DMS53 (cell line): ENCODE measurements at regions not wholly inside any gene's neighbourhood (a gene's known extent, or its start where the extent isn't known, plus 50 kb on each side); places are given as distances from the start of the nearest gene placed in this dataset.
A peak's percentile ranks its signal among the peaks of the same experiment; 100 is the strongest.

Experiments used
- DNase-seq: peaks from one replicate; lab custom pipeline; 2025; lab: John Stamatoyannopoulos, UW

DNA sequence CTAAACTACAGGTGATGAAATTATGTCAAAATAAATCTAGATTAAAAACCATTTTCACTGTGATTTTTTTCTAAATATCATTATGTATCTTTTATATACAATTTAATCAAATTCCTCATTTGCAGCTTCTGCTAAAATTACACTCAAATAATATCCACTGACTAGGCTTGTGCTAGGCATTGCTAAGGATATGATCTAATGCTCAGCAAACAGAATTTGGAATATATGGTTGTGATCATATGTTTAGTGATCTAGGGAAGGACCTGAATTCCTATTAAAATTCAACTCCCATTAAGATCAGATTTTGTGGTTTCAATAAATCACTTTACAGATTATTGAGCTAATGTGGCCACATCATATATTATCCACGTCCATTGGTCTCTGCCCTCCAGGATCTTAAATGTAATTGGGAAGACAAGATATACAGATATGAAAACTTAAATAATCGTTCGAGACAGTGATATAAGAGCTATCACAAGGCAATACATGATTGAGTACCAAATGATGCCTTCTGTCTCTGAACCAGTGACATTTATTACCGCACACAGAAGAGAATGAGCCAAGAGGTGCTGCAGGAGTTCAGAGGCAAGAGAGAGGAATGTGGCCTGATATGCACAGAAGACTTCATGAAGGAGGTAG lies 206.0 kb upstream of the RPS6KA3 start:
- DNase-seq = no peak

DNA sequence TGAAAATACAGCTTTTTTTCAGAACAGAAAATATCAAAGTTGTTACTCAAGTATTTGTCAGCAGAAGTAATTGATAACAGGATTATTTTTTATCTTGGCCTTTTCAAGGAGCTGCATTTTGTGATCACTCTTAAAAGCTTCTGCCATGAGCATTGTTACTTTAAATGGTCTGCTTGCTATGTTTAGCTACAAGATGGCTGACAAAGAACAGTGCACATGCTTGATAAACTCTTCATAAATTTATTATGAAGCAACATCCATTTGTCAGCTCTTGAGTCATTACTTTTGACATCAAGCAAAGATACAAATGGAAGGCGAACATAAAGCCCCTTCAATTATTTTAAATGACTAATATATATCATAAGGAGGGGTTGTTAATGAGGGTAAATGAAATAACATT lies 205.4 kb upstream of the RPS6KA3 start:
- no peak for DNase-seq

DNA sequence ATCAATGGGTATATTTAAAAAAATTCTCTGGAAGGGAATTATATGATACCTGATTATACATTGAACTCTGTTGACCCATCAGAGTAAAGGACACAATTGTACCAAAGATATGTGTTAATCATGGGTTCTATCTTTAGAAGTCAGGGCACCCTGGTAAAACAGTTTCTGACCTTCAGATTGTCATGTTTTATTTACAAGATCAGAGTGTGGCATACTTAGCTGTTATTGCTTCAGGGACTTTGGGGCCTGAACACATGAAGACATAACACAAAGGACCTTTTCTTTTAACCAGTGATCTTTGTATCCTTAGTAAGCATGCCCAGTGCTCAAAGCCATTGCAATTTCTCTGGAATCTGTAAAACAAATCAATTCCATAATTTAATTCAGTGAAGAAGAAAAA lies 204.8 kb upstream of the RPS6KA3 start:
- DNase-seq = no peak

DNA sequence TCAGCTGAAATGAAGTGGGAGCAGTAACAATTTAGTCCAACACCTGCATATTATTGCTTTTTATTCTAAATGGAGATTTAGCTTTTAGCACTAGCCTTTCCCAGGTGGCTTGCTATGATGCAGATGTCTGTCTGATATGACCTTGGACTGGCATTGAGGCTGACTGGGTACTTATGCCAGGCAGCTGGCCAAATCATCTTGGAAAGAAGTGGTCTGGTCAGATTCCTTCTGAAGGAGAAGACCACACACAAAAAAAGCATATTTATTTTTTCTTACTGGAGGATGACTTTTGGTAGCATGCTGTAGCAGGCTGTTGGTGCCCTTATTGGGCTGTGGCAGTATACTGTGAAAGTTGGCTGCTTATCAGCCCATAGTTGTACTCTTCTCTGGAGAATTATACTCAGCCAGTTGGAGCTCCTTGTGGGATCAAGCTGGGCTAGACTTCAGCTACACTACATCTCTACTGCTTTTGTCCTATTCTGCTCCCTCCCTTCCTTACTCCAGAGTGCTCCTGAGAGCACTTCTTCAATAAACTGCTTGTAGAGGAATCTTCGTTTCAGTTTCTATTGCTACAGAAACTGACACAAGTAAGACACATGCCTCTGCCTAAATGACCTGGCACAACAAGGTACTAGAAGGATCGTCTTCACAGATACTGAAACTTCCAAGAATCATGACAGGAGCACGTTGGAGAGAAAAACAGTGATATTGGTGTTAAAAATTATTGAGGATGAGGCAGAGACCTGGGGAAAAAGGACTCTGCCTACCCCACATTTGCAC lies 196.8 kb upstream of the RPS6KA3 start:
- DNase-seq = peak; percentile 59

DNA sequence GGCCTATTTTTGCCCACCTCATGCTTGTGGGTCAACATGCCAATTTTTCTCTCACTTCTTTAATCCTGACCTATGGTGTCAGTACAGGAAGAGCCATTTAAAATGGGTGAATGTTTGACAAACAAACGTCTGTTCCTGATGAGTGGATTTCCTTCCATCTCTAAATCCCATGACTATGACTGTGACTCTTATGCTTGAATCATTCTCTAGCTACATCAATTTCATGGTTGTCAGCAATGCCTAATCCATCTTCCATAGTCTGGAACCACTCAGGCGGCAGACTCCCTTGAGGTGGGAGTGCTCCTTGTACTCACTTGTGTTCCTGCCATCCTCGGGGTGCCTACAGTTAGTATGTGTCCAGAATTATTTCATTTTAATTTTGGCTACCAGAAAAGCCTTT lies 194.9 kb upstream of the RPS6KA3 start:
- DNase-seq = peak; percentile 83

DNA sequence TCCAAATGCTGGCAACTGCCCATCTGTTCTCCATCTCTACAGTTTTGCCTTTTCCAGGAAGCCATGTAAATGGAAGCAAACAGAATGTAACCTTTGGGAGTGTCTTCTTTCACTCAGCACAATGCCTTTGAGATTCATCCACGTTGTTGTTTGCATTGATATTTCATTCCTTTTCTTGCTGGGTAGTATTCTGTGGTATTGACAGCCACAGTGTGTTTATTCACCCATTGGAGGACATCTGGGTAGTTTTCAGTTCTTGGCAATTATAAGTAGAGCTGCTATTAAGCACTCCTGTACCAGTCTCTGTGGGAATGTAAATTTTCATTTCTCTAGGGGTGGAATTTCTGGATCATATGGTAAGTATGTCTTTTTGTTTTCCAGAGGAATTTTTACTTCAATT lies 194.3 kb upstream of the RPS6KA3 start:
- peak; percentile 34 for DNase-seq

DNA sequence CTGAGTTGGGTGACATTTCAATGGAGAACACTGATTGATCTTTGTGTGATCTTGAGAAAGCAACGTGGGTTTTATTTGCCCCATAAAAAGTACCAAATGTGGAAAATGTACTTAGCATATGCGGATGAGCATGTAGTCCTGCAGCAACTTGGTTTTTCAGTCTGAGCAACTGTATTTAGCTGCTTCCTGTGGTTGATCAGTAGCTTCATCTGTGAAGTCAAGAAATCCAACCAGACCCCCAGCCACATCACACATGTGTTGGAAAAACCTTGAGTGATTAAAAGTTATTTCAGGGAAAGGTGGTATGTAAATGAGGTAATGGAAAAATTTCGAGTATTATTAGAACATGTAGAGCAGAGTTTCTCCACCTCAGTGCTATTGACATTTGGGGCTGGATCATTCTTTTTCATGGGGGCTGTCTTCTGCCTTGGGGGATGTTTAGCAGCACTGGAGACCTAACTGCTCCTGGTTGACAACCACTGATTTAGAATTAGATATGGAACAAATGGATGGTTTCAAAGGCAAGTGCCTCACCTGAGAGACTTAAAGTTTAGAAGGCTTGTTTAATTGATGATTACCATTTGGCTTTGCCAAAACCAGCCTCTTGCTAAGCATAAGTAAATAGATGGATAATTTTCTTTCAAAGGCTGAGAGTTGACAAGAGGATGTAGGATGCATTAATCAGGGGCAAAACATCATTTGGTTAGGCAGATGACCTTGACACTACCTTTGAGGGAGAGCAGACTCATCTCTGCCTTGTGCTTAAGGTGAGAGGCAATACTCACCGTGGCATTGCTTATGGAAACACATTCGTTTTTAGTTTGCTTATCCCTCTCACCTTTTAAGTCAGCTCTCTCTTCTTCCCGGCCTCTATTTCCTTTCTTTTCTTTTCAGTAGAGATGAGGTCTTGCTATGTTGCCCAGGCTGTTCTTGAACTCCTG lies 193.0 kb upstream of the RPS6KA3 start:
- no peak for DNase-seq

DNA sequence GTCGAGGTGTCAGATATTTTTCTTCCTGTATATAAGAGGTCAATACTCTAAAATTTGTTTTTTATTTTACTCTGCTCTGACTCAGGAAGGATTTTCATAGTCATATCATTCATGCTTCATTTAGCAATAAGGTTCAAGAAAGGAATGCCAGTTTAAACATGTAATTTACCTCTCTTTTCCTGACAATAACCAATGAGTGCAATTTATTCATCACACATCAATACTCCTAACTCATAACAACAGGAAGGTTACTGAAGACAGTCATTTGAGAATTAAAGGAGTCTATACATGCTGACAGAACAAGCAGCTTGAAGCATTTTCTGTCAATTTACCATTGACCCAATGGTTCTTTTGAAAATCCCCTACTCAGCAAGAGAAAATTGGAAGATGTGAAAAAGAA lies 190.3 kb upstream of the RPS6KA3 start:
- no peak for DNase-seq

DNA sequence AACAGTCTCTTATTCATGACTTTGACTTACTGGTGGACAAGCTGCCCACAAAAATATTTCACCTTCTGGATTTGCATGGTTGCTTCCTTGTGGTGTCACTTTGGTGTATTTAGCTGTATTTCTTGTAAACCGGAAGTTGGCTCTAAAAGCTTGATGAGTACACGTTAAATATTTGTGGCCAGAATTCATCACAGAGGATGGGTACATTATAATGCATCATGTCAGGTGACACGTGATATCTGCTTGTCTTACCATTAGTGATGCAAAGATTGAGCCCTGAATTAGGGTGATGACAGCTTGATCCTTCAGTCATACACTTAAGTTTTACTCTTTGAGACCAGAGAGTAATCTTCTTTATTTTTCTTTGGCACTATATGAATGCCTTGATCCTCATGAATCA lies 188.3 kb upstream of the RPS6KA3 start:
- DNase-seq = no peak

DNA sequence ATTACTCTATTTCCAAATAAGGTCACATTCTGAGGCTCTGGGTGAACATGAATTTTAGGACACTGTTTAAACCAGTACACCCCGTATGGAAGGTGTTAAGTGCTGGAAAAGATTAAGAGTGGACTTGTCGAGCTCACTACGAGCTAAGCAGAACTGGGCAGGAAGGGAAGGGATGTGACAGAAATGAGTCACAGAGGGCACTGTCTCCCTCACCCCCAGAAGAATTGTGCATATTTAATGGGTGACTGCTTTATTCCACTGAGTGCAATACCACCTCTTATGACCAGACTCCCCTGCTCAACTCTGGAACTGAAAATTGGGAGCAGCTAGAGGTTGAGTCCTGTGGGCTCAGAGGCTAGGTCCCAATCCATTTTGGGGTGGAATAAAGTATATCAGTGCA lies 187.4 kb upstream of the RPS6KA3 start:
- no peak for DNase-seq

DNA sequence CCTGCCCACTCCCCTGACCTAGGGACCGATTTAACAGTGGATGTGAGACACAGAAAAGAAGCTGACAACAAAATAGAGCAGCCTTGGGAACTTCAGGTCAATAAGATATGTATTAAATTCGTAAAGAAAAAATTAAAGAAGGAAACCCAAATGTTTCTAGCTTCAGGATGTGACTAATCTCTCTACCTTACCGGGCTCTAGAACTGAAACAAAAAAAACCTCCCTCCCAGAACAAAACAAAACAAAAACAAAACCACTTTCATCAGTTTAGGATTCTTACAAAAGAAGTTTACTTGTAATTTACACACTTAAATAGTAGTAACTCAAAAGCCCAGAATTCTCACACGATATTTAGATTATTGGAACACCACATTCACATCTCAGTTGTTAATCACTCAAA lies 185.8 kb upstream of the RPS6KA3 start:
- no peak for DNase-seq

DNA sequence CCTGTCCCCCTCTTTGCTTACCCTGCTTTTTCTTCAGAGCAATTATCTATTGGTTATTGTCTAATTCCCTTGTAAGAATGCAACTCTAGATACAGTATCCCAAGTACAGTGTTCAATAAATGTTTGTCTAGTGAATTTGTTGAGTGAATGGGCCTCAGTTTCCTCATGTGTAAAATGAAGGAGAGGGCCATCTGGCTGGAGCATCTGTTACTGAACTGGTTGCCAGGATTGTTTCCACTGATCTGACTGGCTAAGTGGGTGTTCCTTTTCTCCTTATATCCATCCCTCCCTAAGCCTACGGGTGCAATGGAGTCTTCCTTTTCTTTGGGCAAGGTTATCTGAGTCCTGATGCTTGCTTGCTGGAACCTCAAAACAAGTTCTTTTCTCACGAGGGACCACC lies 185.2 kb upstream of the RPS6KA3 start:
- no peak for DNase-seq

DNA sequence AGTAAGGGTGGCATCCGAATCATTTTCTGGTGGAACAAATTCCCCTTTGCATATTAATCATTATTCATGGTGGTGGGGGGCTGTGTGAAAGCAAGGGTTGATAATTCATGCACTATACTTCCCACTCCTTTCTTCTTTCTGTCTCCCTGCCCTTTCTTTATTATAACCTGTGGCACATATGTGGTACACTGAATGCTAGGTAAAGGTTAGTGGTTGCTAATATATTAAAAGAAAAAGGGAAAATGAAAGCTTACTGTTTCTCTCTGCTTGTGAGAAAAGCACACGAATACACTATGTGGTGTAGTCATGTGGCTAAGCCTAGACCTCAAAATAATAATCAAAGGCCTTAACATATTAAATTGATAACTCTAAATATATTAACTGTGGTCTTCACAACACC lies 178.4 kb upstream of the RPS6KA3 start:
- DNase-seq = no peak

DNA sequence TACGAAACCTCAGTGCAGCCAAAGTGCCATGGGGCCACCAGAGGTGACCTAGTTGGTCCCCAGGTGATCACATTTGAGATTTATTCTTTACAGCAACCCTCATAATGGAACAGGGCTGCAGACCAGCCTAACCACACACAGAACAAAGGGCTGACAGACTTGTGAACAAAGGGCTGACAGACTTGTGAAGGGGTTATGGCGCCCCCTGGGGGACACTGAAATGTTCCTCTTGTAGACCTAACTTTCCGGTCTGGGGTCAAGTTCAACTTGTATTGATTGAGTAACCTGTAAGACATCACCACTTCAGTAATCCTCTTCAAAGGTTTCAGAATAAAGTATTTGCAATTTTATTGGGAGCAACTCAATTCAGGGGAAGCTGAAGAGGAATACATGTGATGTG lies 175.9 kb upstream of the RPS6KA3 start:
- DNase-seq = peak; percentile 93

DNA sequence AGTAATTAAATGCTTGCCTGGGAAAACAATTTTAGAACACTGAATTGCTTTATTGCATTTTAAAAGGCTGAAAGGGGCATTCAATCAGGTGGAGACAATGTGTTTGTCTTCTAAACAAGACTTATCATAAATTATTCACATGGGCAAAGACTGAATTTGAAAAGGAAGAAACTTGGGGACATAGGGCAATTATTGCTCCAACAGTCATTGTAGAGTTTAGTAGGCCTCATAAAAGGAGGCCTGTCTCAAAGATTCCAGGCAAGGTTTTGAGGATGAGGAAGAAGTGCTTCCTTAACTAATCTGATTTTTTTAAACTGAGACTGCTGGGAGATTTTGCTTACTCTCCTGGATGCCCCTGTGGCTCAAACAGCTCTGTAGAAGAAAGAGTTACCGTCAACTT lies 174.4 kb upstream of the RPS6KA3 start:
- no peak for DNase-seq

DNA sequence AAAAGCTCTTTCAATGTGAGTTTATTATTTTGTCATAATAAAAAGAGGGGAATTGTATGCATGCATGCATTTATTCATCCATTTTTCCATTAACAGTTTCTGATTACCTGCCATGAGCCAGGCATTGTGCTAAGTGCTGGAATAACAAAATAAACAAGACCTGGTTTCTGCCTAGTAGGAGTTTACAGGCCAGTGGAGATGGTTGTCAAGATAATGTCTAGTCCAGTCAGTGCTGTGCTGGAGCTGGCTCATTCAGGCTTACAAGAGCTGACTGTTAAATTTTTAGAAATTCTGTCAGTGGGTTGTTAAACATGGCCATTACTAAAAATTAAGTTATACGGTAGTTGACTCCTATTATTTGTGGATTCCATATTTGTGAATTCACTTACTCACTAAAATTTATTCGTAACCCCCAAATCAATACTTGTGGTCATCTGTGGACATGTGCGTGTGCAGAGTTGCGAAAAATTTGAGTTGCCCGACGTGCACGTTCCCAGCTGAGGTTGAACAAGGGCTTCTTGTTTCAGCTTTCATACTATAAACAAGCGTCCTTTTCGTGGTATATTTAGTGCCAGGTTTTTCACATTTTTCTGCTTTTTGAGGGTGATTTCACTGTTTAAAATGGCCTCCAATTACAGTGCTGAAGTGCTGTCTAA lies 172.3 kb upstream of the RPS6KA3 start:
- no peak for DNase-seq

DNA sequence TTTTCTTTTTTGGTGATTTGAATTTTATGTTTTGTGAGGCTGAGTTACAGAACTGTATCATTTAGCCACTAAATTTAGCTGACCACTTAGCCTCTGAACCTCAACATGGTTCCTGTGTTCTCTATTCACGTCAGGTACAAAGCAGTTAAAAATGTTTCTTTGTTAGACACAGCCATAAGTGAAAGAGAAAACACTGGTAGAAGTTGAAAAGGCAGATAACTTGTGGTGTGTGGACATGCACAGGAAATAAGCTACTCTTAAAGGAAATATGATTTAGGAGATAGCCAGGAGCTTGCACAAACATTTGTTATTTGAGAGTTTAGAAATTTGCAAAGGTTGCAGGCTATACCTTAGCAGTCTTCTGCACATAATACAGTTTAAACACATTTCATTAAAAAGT lies 171.0 kb upstream of the RPS6KA3 start:
- DNase-seq = no peak

DNA sequence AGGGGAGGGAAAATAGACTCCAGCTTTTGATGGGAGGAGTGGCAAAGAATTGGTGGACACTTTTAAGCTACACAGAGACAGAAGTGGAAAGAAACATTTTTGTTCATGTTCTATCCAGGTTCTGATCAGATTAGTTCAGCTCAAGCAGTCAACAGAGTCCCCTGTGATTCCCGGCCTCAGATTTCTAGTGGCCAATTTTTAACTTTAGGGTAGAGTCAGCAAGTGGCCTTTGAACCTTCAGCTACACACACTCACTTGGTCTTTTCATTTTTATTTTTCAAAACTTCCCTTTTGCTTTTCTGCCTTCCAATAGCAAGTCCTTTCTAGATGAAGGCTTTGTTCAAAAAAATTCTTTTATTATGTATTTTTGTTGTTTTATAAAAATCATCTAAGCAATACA lies 169.2 kb upstream of the RPS6KA3 start:
- no peak for DNase-seq

DNA sequence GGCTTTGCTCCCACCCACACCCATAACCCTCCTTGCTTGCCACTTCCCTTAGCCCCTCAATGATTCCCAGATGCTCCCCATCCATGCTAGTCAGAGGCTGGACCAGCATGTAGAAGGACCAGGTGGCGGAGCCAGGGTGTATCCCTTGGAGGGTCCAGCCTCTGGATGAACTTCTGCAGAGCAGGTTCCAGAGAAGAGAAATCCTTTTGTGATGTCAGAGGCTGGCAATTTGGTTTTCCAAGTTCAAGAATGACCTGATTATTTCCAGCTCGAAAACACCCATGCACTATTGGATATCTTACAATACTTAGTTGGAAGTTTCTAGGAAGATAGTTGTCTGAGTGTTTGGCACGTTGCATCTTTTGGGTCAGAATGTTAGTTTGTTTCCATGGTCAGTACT lies 168.3 kb upstream of the RPS6KA3 start:
- DNase-seq = no peak

DNA sequence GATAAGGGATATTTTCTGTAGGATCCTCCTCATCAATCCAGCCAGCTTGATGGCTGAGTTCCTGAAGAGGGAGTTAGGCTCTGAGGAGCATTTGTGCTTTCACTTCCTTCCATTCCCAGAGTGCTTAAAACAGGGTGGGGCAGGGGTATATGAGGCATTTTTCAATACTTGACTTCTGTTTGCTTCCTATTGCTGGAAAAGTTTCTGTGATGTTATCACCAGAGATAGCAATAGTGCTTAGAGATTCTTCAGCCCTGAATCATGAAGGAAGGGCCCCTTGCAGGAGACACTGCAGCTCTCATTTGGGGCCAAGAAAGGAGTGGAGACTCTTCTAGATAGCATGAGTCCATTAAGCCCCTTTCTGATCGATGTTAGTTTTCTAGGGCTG lies 166.7 kb upstream of the RPS6KA3 start:
- no peak for DNase-seq

DNA sequence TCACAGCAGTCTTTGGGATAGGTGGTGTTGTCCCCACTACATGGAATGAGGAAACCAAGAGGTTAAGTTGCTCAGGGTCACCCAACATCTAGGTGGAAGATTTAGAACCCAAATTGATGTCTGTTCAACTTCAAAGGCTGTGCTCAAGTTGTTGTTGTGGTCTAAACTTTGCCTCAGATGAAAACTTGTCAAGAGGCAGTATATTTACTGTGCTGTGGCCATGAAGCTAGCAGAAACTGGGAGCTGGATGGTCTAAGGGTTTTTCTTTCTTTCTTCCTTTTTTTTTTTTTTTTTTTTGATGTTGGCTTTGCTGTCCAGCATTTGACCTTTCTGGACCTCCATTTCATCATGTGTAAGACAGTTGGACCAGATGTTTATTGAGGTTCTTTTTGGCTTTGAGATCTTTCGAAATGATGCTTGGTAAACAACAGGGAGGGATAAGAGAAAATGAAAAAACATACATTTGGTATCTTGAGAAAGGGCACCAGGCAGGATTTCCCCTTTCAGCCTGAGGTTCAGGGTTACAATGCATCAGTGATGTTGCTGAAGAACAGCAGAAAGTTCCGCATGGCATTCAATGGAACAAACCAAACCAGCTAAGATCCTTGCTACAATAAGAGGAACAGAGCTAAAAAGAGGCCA lies 166.2 kb upstream of the RPS6KA3 start:
- DNase-seq = no peak

DNA sequence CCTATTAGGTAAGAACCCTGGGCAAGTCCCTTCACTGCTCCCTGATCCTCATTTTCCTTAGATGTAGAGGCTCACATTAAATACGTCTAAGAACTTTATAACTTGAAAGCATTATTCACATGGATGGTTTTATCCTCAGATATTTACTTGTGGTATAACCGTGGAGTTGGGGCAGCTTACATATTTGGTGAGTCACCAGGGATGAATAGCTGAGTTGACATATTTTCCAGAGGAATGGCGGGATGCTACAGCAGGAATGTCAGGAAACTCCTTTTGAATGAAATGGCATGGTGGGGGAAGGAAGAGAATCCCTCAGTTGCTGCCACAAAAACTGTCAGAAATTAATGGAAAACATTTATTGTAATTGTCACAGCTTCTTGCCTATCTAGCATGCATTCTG lies 165.3 kb upstream of the RPS6KA3 start:
- no peak for DNase-seq
